Adrenal gland (tissue), 9 donors: ENCODE measurements at regions not wholly inside any gene's neighbourhood (a gene's known extent, or its start where the extent isn't known, plus 50 kb on each side); places are given as distances from the start of the nearest gene placed in this dataset.

Experiments used
- DNase-seq, 7 donors: peaks; one replicate each; pipeline ENCODE4 v3.0.0-alpha.2; 2019 to 2020
- H3K27ac ChIP-seq, 5 donors: fragments of 200-600 bp; sonication (generic) in 4 of 5; 1 replicate in 3 of 5; 2 replicates in 2 of 5; pipeline versions ENCODE4 v1.5.1 to v1.8.0; 2016 to 2020; ENCODE audit warnings: mild to moderate bottlenecking in 1 of 5
- H3K27me3 ChIP-seq: fragments of 200-600 bp; 2 replicates; pipeline ENCODE4 v1.8.0; 2021
- H3K36me3 ChIP-seq, 2 donors: fragments of 200-600 bp; replicated peaks in 1 of 2; 1 replicate in 1 of 2; 2 replicates in 1 of 2; pipeline versions ENCODE4 v1.5.1 to v1.8.0; 2018 to 2022
- H3K4me1 ChIP-seq, 2 donors: fragments of 200-600 bp; replicated peaks in 1 of 2; 1 replicate in 1 of 2; 2 replicates in 1 of 2; pipeline versions ENCODE4 v1.5.1 to v1.8.0; 2018 to 2021
- H3K4me3 ChIP-seq, 4 donors: fragments of 200-600 bp; sonication (generic) in 3 of 4; one replicate each; pipeline ENCODE4 v1.5.1; 2016 to 2018
- H3K9me3 ChIP-seq, 3 donors: fragments of 200-600 bp; sonication (generic) in 1 of 3; replicated peaks in 1 of 3; 1 replicate in 2 of 3; 2 replicates in 1 of 3; pipeline versions ENCODE4 v1.5.1 to v1.8.0; 2016 to 2021
- CTCF ChIP-seq, 6 experiments: fragments of 450-650 bp in 4 of 6; fragments of 200-600 bp in 2 of 6; sonication (generic) in 1 of 6; IDR thresholded peaks; 1 replicate in 5 of 6; 2 replicates in 1 of 6; pipeline versions ENCODE4 v1.5.1 to v1.8.0; 2016 to 2021; ENCODE audit warnings: antibody characterized with exemption in 6 of 6, mild to moderate bottlenecking in 2 of 6, moderate library complexity in 1 of 6
- POLR2A ChIP-seq, 2 donors: fragments of 450-650 bp; IDR thresholded peaks; one replicate each; pipeline ENCODE4 v1.6.1; 2017; ENCODE audit warnings: antibody characterized with exemption in 2 of 2, mild to moderate bottlenecking in 2 of 2, moderate library complexity in 1 of 2
- WGBS, 4 donors: extraction: QIAGEN DNeasy Blood & Tissue Kit in 2 of 4; methylation state at CpG; one replicate each; pipeline versions ENCODE4 v1.1.5 to v1.1.7; 2013 to 2017; 5-methylcytosine and 5-hydroxymethylcytosine counted together
- intact Hi-C, 2 donors: fragments of 100-400 bp; cut with DNase I; formaldehyde crosslinking; loops; one replicate each; pipeline versions ENCODE4 v1.14.1 to v1.15.0; 2022 to 2023
- donor health status: healthy with polysubstance abuse.
- donor health status: Bipolar disorder and iron deficiency.
- donor health status: DM: yes; HTN: yes; CAD: no.
- donor health status: DM: no; HTN: no; CAD: no.
- donor health status: DM: no; HTN: no; CAD: no.

GRCh38 chr11:32325187-32325586, 110.2 kb downstream of the WT1 start:
- TF ChIP-seq POLR2A (IDR thresholded peaks at IDR 0.05) (no peak), CTCF (IDR thresholded peaks at IDR 0.05) (no peak)
- 50 to 79% (median 70%) methylated on average over 3 of the region's 3 CpGs for WGBS, 4 donors
- H3K4me1 ChIP-seq: no peaks in the 10 kb centered on the region
- no peak overlapping the region for H3K4me3 ChIP-seq
- intact Hi-C loops: no loop called here
- H3K27ac ChIP-seq: no peak overlapping the region
- H3K27me3 ChIP-seq: peaks cover 4% of the 10 kb centered on the region
- no peaks in the 10 kb centered on the region for H3K36me3 ChIP-seq
- no peaks in the 10 kb centered on the region for H3K9me3 ChIP-seq
- DNase-seq: no peak

GRCh38 chr11:32325725-32326124, 109.6 kb downstream of the WT1 start:
- H3K4me1 ChIP-seq: no peaks in the 10 kb centered on the region
- 84 to 100% (median 92%) methylated on average over 2 of the region's 2 CpGs for WGBS, 4 donors
- intact Hi-C loops: no loop called here
- H3K9me3 ChIP-seq: no peaks in the 10 kb centered on the region
- peaks cover 4% of the 10 kb centered on the region for H3K27me3 ChIP-seq
- H3K36me3 ChIP-seq: no peaks in the 10 kb centered on the region
- no peak for DNase-seq
- TF ChIP-seq POLR2A (IDR thresholded peaks at IDR 0.05) (no peak), CTCF (IDR thresholded peaks at IDR 0.05) (no peak)
- H3K4me3 ChIP-seq: no peak overlapping the region
- H3K27ac ChIP-seq: no peak overlapping the region

DNA sequence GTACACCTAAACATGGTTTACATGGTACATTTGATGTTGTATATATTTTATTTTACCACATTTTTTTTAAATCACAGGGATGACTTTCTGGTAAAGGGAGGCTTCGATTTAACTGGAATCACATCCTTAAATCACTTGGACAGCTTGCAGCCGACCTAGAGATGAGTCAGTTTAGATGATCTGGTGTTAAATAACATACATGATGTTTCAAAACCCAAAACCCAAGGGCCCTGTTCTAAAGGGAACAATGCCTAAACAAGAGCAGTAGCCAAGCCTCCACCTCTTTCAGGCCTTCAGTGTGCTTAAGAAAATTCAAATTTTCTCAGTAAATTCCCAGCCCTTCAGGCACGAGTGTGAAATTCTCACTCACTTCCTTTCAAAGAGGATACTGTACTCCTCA, 108.8 kb downstream of the WT1 start:
- Histone ChIP-seq H3K4me3 (no peak overlapping the region), H3K27ac (no peak overlapping the region), H3K27me3 (peaks cover 4% of the 10 kb centered on the region), H3K36me3 (no peaks in the 10 kb centered on the region), H3K9me3 (no peaks in the 10 kb centered on the region), H3K4me1 (no peaks in the 10 kb centered on the region)
- DNase-seq: no peak
- intact Hi-C loops: no loop called here
- WGBS, 4 donors: 67 to 70% (median 69%) methylated on average over 3 of the region's 3 CpGs
- no peak for TF ChIP-seq POLR2A (IDR thresholded peaks at IDR 0.05)
- no peak for TF ChIP-seq CTCF (IDR thresholded peaks at IDR 0.05)

DNA sequence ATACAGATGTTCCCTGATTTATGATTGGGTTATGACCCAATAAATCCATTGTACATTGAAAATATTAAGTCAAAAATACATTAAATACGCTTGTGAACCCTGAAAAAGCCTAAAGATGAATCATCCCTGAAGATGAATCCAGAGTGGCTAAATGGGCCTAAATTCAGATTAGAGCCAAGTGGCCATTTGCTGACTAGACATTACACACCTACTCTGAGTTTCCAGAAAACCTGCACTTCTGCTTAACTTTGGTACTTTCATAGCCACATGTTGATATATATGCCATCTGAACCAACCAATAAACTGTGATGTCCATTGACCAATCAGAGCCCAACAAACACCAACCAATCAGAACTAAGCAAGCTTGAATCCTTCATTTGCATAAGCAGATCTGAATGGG, 106.9 kb downstream of the WT1 start:
- H3K4me1 ChIP-seq: peaks cover 0 to 8% of the 10 kb centered on the region in 2 donors
- no peaks in the 10 kb centered on the region for H3K36me3 ChIP-seq
- H3K4me3 ChIP-seq: no peak overlapping the region
- no peak for DNase-seq
- peaks cover 4% of the 10 kb centered on the region for H3K27me3 ChIP-seq
- TF ChIP-seq CTCF (IDR thresholded peaks at IDR 0.05) (no peak), POLR2A (IDR thresholded peaks at IDR 0.05) (no peak)
- no peaks in the 10 kb centered on the region for H3K9me3 ChIP-seq
- WGBS, 4 donors: 75 to 86% (median 81%) methylated on average over 1 of the region's 1 CpG
- intact Hi-C loops: no loop called here
- H3K27ac ChIP-seq: no peak overlapping the region
